ENCODE measurements at regions not wholly inside any gene's neighbourhood (a gene's known extent, or its start where the extent isn't known, plus 50 kb on each side); places are given as distances from the start of the nearest gene placed in this dataset.

- TF ChIP-seq, protein P1, sequence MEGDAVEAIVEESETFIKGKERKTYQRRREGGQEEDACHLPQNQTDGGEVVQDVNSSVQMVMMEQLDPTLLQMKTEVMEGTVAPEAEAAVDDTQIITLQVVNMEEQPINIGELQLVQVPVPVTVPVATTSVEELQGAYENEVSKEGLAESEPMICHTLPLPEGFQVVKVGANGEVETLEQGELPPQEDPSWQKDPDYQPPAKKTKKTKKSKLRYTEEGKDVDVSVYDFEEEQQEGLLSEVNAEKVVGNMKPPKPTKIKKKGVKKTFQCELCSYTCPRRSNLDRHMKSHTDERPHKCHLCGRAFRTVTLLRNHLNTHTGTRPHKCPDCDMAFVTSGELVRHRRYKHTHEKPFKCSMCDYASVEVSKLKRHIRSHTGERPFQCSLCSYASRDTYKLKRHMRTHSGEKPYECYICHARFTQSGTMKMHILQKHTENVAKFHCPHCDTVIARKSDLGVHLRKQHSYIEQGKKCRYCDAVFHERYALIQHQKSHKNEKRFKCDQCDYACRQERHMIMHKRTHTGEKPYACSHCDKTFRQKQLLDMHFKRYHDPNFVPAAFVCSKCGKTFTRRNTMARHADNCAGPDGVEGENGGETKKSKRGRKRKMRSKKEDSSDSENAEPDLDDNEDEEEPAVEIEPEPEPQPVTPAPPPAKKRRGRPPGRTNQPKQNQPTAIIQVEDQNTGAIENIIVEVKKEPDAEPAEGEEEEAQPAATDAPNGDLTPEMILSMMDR (IDR thresholded peaks at IDR 0.05; ENCODE audit: low read depth, low read length, poor library complexity, severe bottlenecking): no peak
- TF ChIP-seq EZH2phosphoT487 (IDR thresholded peaks at IDR 0.05; ENCODE audit: borderline replicate concordance, low read length): no peak
These were observed 1066.6 kb upstream of the SLC10A2 start for GRCh38 chr13:104132849-104133248.
